ENCODE measurements at regions not wholly inside any gene's neighbourhood (a gene's known extent, or its start where the extent isn't known, plus 50 kb on each side); places are given as distances from the start of the nearest gene placed in this dataset.

- Histone ChIP-seq H3K4me1 (ENCODE audit: control insufficient read depth in 2 of 2, insufficient read depth in 2 of 2, low read length in 1 of 2) (no peaks in the 10 kb centered on the region), H3K27me3 (ENCODE audit: control insufficient read depth in 1 of 2, insufficient read depth in 2 of 2, low read length in 2 of 2) (no peaks in the 10 kb centered on the region), H3K4me3 (ENCODE audit: low read depth in 1 of 2, low read length in 2 of 2) (no peak overlapping the region), H3K27ac (ENCODE audit: low read depth in 2 of 2, low read length in 1 of 2) (no peak overlapping the region), H3K9me3 (ENCODE audit: control insufficient read depth in 2 of 2, insufficient read depth in 1 of 2, low read depth in 1 of 2, low read length in 1 of 2) (no peaks in the 10 kb centered on the region), H3K36me3 (ENCODE audit: control insufficient read depth in 2 of 2, insufficient read depth in 2 of 2, low read length in 1 of 2) (no peaks in the 10 kb centered on the region)
- 88 to 91% methylated on average over 8 of the region's 8 CpGs for WGBS, 2 donors
Measured at GRCh38 chr1:81312272-81312754, 488.4 kb upstream of the ADGRL2 start.

GRCh38 chr1:81310250-81310649 lies 490.5 kb upstream of the ADGRL2 start:
- Histone ChIP-seq H3K27me3 (ENCODE audit: control insufficient read depth in 1 of 2, insufficient read depth in 2 of 2, low read length in 2 of 2) (no peaks in the 10 kb centered on the region), H3K27ac (ENCODE audit: low read depth in 2 of 2, low read length in 1 of 2) (no peak overlapping the region), H3K4me3 (ENCODE audit: low read depth in 1 of 2, low read length in 2 of 2) (no peak overlapping the region), H3K9me3 (ENCODE audit: control insufficient read depth in 2 of 2, insufficient read depth in 1 of 2, low read depth in 1 of 2, low read length in 1 of 2) (no peaks in the 10 kb centered on the region), H3K36me3 (ENCODE audit: control insufficient read depth in 2 of 2, insufficient read depth in 2 of 2, low read length in 1 of 2) (no peaks in the 10 kb centered on the region), H3K4me1 (ENCODE audit: control insufficient read depth in 2 of 2, insufficient read depth in 2 of 2, low read length in 1 of 2) (no peaks in the 10 kb centered on the region)
- 90 to 100% methylated on average over 1 of the region's 1 CpG for WGBS, 2 donors

GRCh38 chr1:81308191-81308590 lies 492.5 kb upstream of the ADGRL2 start:
- Histone ChIP-seq H3K27ac (ENCODE audit: low read depth in 2 of 2, low read length in 1 of 2) (no peak overlapping the region), H3K4me1 (ENCODE audit: control insufficient read depth in 2 of 2, insufficient read depth in 2 of 2, low read length in 1 of 2) (no peaks in the 10 kb centered on the region), H3K27me3 (ENCODE audit: control insufficient read depth in 1 of 2, insufficient read depth in 2 of 2, low read length in 2 of 2) (no peaks in the 10 kb centered on the region), H3K36me3 (ENCODE audit: control insufficient read depth in 2 of 2, insufficient read depth in 2 of 2, low read length in 1 of 2) (no peaks in the 10 kb centered on the region), H3K4me3 (ENCODE audit: low read depth in 1 of 2, low read length in 2 of 2) (no peak overlapping the region), H3K9me3 (ENCODE audit: control insufficient read depth in 2 of 2, insufficient read depth in 1 of 2, low read depth in 1 of 2, low read length in 1 of 2) (no peaks in the 10 kb centered on the region)
- 55 to 57% methylated on average over 6 of the region's 6 CpGs for WGBS, 2 donors

DNA sequence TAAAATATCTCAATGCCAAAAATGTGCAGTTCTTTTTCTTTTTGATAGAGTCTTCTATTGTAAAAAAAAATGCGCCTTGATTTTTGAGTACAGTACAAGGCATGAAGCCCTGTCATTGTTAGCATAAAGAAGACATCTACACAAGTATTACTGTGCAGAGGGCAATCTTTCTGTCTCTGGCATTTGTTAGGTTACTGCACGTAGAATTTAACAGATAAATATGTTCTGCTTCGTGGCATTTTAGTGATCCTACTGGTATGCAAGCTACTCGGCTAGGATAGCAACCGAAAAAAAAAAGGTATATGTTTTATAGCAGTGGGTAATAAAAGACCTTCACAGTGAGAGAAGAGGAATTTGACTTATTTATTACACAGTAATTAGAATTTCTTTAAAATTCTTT lies 492.9 kb upstream of the ADGRL2 start:
- no peaks in the 10 kb centered on the region for H3K4me1 ChIP-seq (ENCODE audit: control insufficient read depth in 2 of 2, insufficient read depth in 2 of 2, low read length in 1 of 2)
- H3K9me3 ChIP-seq (ENCODE audit: control insufficient read depth in 2 of 2, insufficient read depth in 1 of 2, low read depth in 1 of 2, low read length in 1 of 2) = no peaks in the 10 kb centered on the region
- H3K36me3 ChIP-seq (ENCODE audit: control insufficient read depth in 2 of 2, insufficient read depth in 2 of 2, low read length in 1 of 2) = no peaks in the 10 kb centered on the region
- H3K27ac ChIP-seq (ENCODE audit: low read depth in 2 of 2, low read length in 1 of 2) = no peak overlapping the region
- no peak overlapping the region for H3K4me3 ChIP-seq (ENCODE audit: low read depth in 1 of 2, low read length in 2 of 2)
- no peaks in the 10 kb centered on the region for H3K27me3 ChIP-seq (ENCODE audit: control insufficient read depth in 1 of 2, insufficient read depth in 2 of 2, low read length in 2 of 2)
- 60 to 66% methylated on average over 5 of the region's 5 CpGs for WGBS, 2 donors

DNA sequence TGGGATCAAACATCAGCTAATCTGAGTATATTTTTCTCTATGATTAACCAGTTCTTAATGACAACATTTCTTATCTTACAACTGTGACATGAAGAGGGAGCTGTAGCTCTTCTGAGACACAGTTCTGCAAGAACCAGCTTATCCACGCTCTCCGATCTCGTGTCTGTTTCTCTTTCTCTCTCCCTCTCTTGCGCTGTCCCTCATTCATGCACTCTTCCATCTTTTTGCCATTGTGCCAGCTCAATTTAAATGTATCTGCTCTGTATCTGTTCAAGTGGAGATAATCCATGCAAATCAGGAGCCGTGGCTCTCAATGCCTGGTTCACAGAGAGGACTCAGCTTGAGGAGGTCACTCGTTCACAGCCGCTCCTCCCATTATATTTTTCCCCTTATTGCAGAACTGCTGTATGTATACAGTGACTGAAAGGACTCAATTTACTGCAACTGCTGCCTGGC lies 494.7 kb upstream of the ADGRL2 start:
- no peaks in the 10 kb centered on the region for H3K27me3 ChIP-seq (ENCODE audit: control insufficient read depth in 1 of 2, insufficient read depth in 2 of 2, low read length in 2 of 2)
- H3K27ac ChIP-seq (ENCODE audit: low read depth in 2 of 2, low read length in 1 of 2) = no peak overlapping the region
- no peaks in the 10 kb centered on the region for H3K36me3 ChIP-seq (ENCODE audit: control insufficient read depth in 2 of 2, insufficient read depth in 2 of 2, low read length in 1 of 2)
- H3K4me1 ChIP-seq (ENCODE audit: control insufficient read depth in 2 of 2, insufficient read depth in 2 of 2, low read length in 1 of 2) = no peaks in the 10 kb centered on the region
- H3K4me3 ChIP-seq (ENCODE audit: low read depth in 1 of 2, low read length in 2 of 2) = peak overlapping the region; percentile 36 to 75
- 2 to 4% methylated on average over 7 of the region's 7 CpGs for WGBS, 2 donors
- H3K9me3 ChIP-seq (ENCODE audit: control insufficient read depth in 2 of 2, insufficient read depth in 1 of 2, low read depth in 1 of 2, low read length in 1 of 2) = no peaks in the 10 kb centered on the region

DNA sequence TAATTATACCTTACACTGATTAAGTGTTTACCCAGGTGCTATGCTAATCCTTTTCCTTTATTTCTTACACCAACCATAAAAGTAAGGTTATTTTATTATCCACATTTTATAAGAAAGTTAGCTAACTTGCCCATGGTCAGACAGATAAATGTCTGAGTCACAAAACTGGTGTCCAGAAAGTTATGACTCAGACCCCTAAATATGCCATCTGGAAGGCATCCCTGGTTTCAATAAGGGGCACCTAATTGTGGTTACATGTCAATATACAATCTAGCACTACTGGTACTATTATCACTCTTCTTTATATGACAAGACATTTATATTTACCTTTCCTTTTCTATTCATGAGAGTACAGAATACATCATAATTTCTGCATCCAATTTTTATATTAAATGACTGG lies 496.5 kb upstream of the ADGRL2 start:
- no peak overlapping the region for H3K4me3 ChIP-seq (ENCODE audit: low read depth in 1 of 2, low read length in 2 of 2)
- no peaks in the 10 kb centered on the region for H3K36me3 ChIP-seq (ENCODE audit: control insufficient read depth in 2 of 2, insufficient read depth in 2 of 2, low read length in 1 of 2)
- H3K27ac ChIP-seq (ENCODE audit: low read depth in 2 of 2, low read length in 1 of 2) = no peak overlapping the region
- no peaks in the 10 kb centered on the region for H3K4me1 ChIP-seq (ENCODE audit: control insufficient read depth in 2 of 2, insufficient read depth in 2 of 2, low read length in 1 of 2)
- H3K9me3 ChIP-seq (ENCODE audit: control insufficient read depth in 2 of 2, insufficient read depth in 1 of 2, low read depth in 1 of 2, low read length in 1 of 2) = no peaks in the 10 kb centered on the region
- no peaks in the 10 kb centered on the region for H3K27me3 ChIP-seq (ENCODE audit: control insufficient read depth in 1 of 2, insufficient read depth in 2 of 2, low read length in 2 of 2)

DNA sequence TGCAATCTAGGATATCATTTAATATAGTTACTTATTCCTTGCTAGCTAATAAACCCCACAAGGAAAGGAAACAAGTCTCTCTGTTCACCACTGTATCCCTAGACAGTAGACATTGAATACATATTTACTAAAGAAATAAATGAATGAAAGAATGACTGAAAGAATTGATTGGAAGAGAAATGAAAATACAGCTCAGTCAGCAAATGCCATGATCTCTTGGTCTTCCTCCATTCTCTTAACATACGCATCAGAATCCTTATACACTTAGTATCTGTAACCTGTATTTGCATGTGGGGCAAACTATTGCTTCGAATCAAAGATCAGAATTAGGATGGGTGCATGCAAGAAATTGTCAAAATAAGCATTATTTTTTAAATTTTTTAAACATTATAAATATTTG lies 500.8 kb upstream of the ADGRL2 start:
- Histone ChIP-seq H3K36me3 (ENCODE audit: control insufficient read depth in 2 of 2, insufficient read depth in 2 of 2, low read length in 1 of 2) (no peaks in the 10 kb centered on the region), H3K4me1 (ENCODE audit: control insufficient read depth in 2 of 2, insufficient read depth in 2 of 2, low read length in 1 of 2) (no peaks in the 10 kb centered on the region), H3K4me3 (ENCODE audit: low read depth in 1 of 2, low read length in 2 of 2) (no peak overlapping the region), H3K27ac (ENCODE audit: low read depth in 2 of 2, low read length in 1 of 2) (no peak overlapping the region), H3K9me3 (ENCODE audit: control insufficient read depth in 2 of 2, insufficient read depth in 1 of 2, low read depth in 1 of 2, low read length in 1 of 2) (no peaks in the 10 kb centered on the region), H3K27me3 (ENCODE audit: control insufficient read depth in 1 of 2, insufficient read depth in 2 of 2, low read length in 2 of 2) (no peaks in the 10 kb centered on the region)
- WGBS, 2 donors = 92 to 93% methylated on average over 2 of the region's 2 CpGs

- Histone ChIP-seq H3K36me3 (ENCODE audit: control insufficient read depth in 2 of 2, insufficient read depth in 2 of 2, low read length in 1 of 2) (no peaks in the 10 kb centered on the region), H3K4me3 (ENCODE audit: low read depth in 1 of 2, low read length in 2 of 2) (no peak overlapping the region), H3K27ac (ENCODE audit: low read depth in 2 of 2, low read length in 1 of 2) (no peak overlapping the region), H3K9me3 (ENCODE audit: control insufficient read depth in 2 of 2, insufficient read depth in 1 of 2, low read depth in 1 of 2, low read length in 1 of 2) (no peaks in the 10 kb centered on the region), H3K27me3 (ENCODE audit: control insufficient read depth in 1 of 2, insufficient read depth in 2 of 2, low read length in 2 of 2) (no peaks in the 10 kb centered on the region), H3K4me1 (ENCODE audit: control insufficient read depth in 2 of 2, insufficient read depth in 2 of 2, low read length in 1 of 2) (no peaks in the 10 kb centered on the region)
- 85 to 91% methylated on average over 3 of the region's 3 CpGs for WGBS, 2 donors
Measured at GRCh38 chr1:81298266-81298665, 502.5 kb upstream of the ADGRL2 start.

- Histone ChIP-seq H3K4me1 (ENCODE audit: control insufficient read depth in 2 of 2, insufficient read depth in 2 of 2, low read length in 1 of 2) (no peaks in the 10 kb centered on the region), H3K4me3 (ENCODE audit: low read depth in 1 of 2, low read length in 2 of 2) (no peak overlapping the region), H3K36me3 (ENCODE audit: control insufficient read depth in 2 of 2, insufficient read depth in 2 of 2, low read length in 1 of 2) (no peaks in the 10 kb centered on the region), H3K27ac (ENCODE audit: low read depth in 2 of 2, low read length in 1 of 2) (no peak overlapping the region), H3K9me3 (ENCODE audit: control insufficient read depth in 2 of 2, insufficient read depth in 1 of 2, low read depth in 1 of 2, low read length in 1 of 2) (no peaks in the 10 kb centered on the region), H3K27me3 (ENCODE audit: control insufficient read depth in 1 of 2, insufficient read depth in 2 of 2, low read length in 2 of 2) (no peaks in the 10 kb centered on the region)
- 31 to 53% methylated on average over 1 of the region's 1 CpG for WGBS, 2 donors
Measured at GRCh38 chr1:81296601-81297000, 504.1 kb upstream of the ADGRL2 start.

GRCh38 chr1:81290326-81290725 lies 510.4 kb upstream of the ADGRL2 start:
- WGBS, 2 donors = 87 to 88% methylated on average over 6 of the region's 6 CpGs
- H3K4me3 ChIP-seq (ENCODE audit: low read depth in 1 of 2, low read length in 2 of 2) = no peak overlapping the region
- no peaks in the 10 kb centered on the region for H3K36me3 ChIP-seq (ENCODE audit: control insufficient read depth in 2 of 2, insufficient read depth in 2 of 2, low read length in 1 of 2)
- no peaks in the 10 kb centered on the region for H3K27me3 ChIP-seq (ENCODE audit: control insufficient read depth in 1 of 2, insufficient read depth in 2 of 2, low read length in 2 of 2)
- H3K9me3 ChIP-seq (ENCODE audit: control insufficient read depth in 2 of 2, insufficient read depth in 1 of 2, low read depth in 1 of 2, low read length in 1 of 2) = no peaks in the 10 kb centered on the region
- H3K4me1 ChIP-seq (ENCODE audit: control insufficient read depth in 2 of 2, insufficient read depth in 2 of 2, low read length in 1 of 2) = no peaks in the 10 kb centered on the region
- no peak overlapping the region for H3K27ac ChIP-seq (ENCODE audit: low read depth in 2 of 2, low read length in 1 of 2)

All from esophagus (tissue), 2 donors.